ENCODE measurements at regions not wholly inside any gene's neighbourhood (a gene's known extent, or its start where the extent isn't known, plus 50 kb on each side); places are given as distances from the start of the nearest gene placed in this dataset.

DNA sequence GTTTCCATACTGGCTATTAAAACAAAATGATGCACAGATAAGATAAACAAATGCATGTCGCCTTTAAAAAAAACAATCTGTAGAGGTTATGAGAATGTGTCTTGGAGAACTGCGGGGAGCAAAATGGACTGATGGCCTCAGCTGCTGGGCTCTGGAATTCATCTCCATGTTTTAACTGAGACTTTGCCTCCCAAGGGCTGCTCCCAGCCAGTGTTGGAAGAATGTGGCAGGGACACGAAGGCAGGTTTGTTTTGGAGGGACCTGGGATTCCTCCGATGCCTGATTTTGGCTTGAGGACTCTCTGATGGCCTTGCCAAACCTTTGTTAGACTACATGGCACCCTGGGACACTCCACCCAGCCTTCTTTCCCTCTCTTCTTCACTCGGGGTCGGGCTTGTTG lies 83.5 kb upstream of the AP1S2 start:
- no peak for TF ChIP-seq TCF12 (IDR thresholded peaks at IDR 0.05)
- TF ChIP-seq, protein P1, sequence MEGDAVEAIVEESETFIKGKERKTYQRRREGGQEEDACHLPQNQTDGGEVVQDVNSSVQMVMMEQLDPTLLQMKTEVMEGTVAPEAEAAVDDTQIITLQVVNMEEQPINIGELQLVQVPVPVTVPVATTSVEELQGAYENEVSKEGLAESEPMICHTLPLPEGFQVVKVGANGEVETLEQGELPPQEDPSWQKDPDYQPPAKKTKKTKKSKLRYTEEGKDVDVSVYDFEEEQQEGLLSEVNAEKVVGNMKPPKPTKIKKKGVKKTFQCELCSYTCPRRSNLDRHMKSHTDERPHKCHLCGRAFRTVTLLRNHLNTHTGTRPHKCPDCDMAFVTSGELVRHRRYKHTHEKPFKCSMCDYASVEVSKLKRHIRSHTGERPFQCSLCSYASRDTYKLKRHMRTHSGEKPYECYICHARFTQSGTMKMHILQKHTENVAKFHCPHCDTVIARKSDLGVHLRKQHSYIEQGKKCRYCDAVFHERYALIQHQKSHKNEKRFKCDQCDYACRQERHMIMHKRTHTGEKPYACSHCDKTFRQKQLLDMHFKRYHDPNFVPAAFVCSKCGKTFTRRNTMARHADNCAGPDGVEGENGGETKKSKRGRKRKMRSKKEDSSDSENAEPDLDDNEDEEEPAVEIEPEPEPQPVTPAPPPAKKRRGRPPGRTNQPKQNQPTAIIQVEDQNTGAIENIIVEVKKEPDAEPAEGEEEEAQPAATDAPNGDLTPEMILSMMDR (IDR thresholded peaks at IDR 0.05) = no peak
- TF ChIP-seq USF2 (IDR thresholded peaks at IDR 0.05; ENCODE audit: borderline replicate concordance, low read depth, low read length) = no peak
- TF ChIP-seq SIN3A (IDR thresholded peaks at IDR 0.05; ENCODE audit: borderline replicate concordance, low read depth, low read length) = no peak
- TF ChIP-seq POLR2AphosphoS5 (IDR thresholded peaks at IDR 0.05; ENCODE audit: low read depth, low read length) = no peak
- TF ChIP-seq MAX (IDR thresholded peaks at IDR 0.05; ENCODE audit: low read depth) = no peak
